ENCODE measurements at regions not wholly inside any gene's neighbourhood (a gene's known extent, or its start where the extent isn't known, plus 50 kb on each side); places are given as distances from the start of the nearest gene placed in this dataset.

- Histone ChIP-seq H3K4ac (ENCODE audit: low read depth, low read length) (no peak overlapping the region), H3K4me1 (ENCODE audit: control insufficient read depth, insufficient read depth, low read length) (no peaks in the 10 kb centered on the region), H2BK15ac (ENCODE audit: low read depth, low read length) (no peak overlapping the region), H3K56ac (ENCODE audit: extremely low read depth, insufficient read depth, low read length) (no peak overlapping the region), H2BK20ac (ENCODE audit: low read depth, low read length) (no peak overlapping the region), H3K23ac (ENCODE audit: low read depth, low read length) (no peak overlapping the region), H2AK9ac (replicated peaks; ENCODE audit: low read depth, low read length, poor library complexity) (no peak overlapping the region), H3K36me3 (ENCODE audit: control insufficient read depth, insufficient read depth, low read length) (no peaks in the 10 kb centered on the region), H3K27ac (ENCODE audit: insufficient read depth, low read length) (no peak overlapping the region), H3K27me3 (ENCODE audit: control insufficient read depth, insufficient read depth, low read length) (no peaks in the 10 kb centered on the region), H3K4me2 (ENCODE audit: low read depth, low read length) (no peak overlapping the region), H4K5ac (ENCODE audit: low read depth, low read length) (no peak overlapping the region), H3K9me1 (ENCODE audit: insufficient read depth, low read length) (no peaks in the 10 kb centered on the region), H3K79me1 (ENCODE audit: low read depth in 1 of 2, low read length in 2 of 2) (no peaks in the 10 kb centered on the region), H4K8ac (ENCODE audit: low read depth in 2 of 2, low read length in 2 of 2) (no peak overlapping the region), H3K9me3 (ENCODE audit: control insufficient read depth, insufficient read depth, low read length) (no peaks in the 10 kb centered on the region; the same call in 1 of the 2 replicates), H3K9ac (ENCODE audit: low read depth, low read length) (no peak overlapping the region), H2BK5ac (ENCODE audit: low read depth, low read length, poor library complexity, severe bottlenecking) (no peak overlapping the region), H2AFZ (replicated peaks; ENCODE audit: low read length, poor library complexity) (no peak overlapping the region), H4K20me1 (ENCODE audit: insufficient read depth, low read length) (no peaks in the 10 kb centered on the region), H3K4me3 (ENCODE audit: insufficient read depth, low read depth, low read length) (no peak overlapping the region), H3K18ac (ENCODE audit: low read depth, low read length) (no peak overlapping the region), H4K91ac (ENCODE audit: insufficient read depth, low read depth, low read length) (no peak overlapping the region), H2BK120ac (ENCODE audit: low read depth, low read length) (no peak overlapping the region), H2AK5ac (ENCODE audit: low read depth, low read length) (no peak overlapping the region), H3K14ac (replicated peaks; ENCODE audit: low read depth, low read length) (no peak overlapping the region)
- in situ Hi-C loops (cut with MboI; ENCODE audit: low sequenced_read_pairs) (no loop called here), dilution Hi-C loops (cut with HindIII; ENCODE audit: low sequenced_read_pairs, unreplicated experiment) (no loop called here), intact Hi-C loops (cut with micrococcal nuclease) (no loop called here)
- no CpG with 5 or more reads among the region's 1 CpG for WGBS, 2 experiments (ENCODE audit: extremely low coverage in 2 of 2, insufficient read length in 1 of 2)
- BruUV-seq (replicated peaks), result no TSS peak
- POLR2A ChIA-PET (ENCODE audit: unreplicated experiment), result no interaction called here
- CTCF ChIA-PET, result interaction anchor here (1.1 kb wide), 1 partner anchor 12 kb away, joined by 4 read pairs; no protein-coding TSS in a partner anchor
- DNase-seq (no peak), ATAC-seq (ENCODE audit: low read depth) (no peak)
- TF ChIP-seq CEBPB (IDR thresholded peaks at IDR 0.05; ENCODE audit: low read depth, low read length), result peak; percentile 47; the same call in 1 of the 2 replicates
- TF ChIP-seq BHLHE40 (IDR thresholded peaks at IDR 0.05; ENCODE audit: low read depth, low read length), result no peak
These were observed 281.4 kb downstream of the FLRT2 start for GRCh38 chr14:85811340-85811739.

Data from IMR-90 (cell line).